Keratinocyte (primary cell): ENCODE measurements at regions not wholly inside any gene's neighbourhood (a gene's known extent, or its start where the extent isn't known, plus 50 kb on each side); places are given as distances from the start of the nearest gene placed in this dataset.

Source experiments
- EZH2 ChIP-seq: IDR thresholded peaks from one replicate; pipeline ENCODE4 v1.6.1; 2012; ENCODE audit warnings: inconsistent platforms, mild to moderate bottlenecking, low read length, moderate library complexity
- TF ChIP-seq, protein P1 (sequence below), 3 experiments: IDR thresholded peaks in 1 of 3; conservative IDR thresholded peaks in 1 of 3; optimal IDR thresholded peaks in 1 of 3; 2 replicates in 2 of 3; 3 replicates in 1 of 3; pipeline versions ENCODE3 to v1.5.1; 2011; ENCODE audit warnings: low read length in 3 of 3, mild to moderate bottlenecking in 3 of 3, moderate library complexity in 2 of 3, control low read depth in 1 of 3, inconsistent platforms in 1 of 3; ENCODE audit not compliant: insufficient read depth in 2 of 3; ENCODE audit errors: extremely low read depth in 1 of 3

- TF ChIP-seq, protein P1, sequence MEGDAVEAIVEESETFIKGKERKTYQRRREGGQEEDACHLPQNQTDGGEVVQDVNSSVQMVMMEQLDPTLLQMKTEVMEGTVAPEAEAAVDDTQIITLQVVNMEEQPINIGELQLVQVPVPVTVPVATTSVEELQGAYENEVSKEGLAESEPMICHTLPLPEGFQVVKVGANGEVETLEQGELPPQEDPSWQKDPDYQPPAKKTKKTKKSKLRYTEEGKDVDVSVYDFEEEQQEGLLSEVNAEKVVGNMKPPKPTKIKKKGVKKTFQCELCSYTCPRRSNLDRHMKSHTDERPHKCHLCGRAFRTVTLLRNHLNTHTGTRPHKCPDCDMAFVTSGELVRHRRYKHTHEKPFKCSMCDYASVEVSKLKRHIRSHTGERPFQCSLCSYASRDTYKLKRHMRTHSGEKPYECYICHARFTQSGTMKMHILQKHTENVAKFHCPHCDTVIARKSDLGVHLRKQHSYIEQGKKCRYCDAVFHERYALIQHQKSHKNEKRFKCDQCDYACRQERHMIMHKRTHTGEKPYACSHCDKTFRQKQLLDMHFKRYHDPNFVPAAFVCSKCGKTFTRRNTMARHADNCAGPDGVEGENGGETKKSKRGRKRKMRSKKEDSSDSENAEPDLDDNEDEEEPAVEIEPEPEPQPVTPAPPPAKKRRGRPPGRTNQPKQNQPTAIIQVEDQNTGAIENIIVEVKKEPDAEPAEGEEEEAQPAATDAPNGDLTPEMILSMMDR (optimal IDR thresholded peaks at IDR 0.05 in 1 of 3, IDR thresholded peaks at IDR 0.05 in 1 of 3, conservative IDR thresholded peaks at IDR 0.05 in 1 of 3; ENCODE audit: extremely low read depth in 1 of 3, insufficient read depth in 2 of 3, low read length in 3 of 3), result no peak
- no peak for TF ChIP-seq EZH2
These were observed 157.9 kb downstream of the MAGEB5 start for GRCh38 chrX:26373829-26374228.
